Mesothelial cell of epicardium (in vitro differentiated cells): ENCODE measurements at regions not wholly inside any gene's neighbourhood (a gene's known extent, or its start where the extent isn't known, plus 50 kb on each side); places are given as distances from the start of the nearest gene placed in this dataset.
"Not testable (repeated sequence)": the region's sequence is repeated elsewhere in the genome, so short reads cannot be mapped to it uniquely, and the experiment has no call there.

ENCODE experiments used
- DNase-seq, 2 experiments: peaks; one replicate each; pipeline ENCODE4 v3.0.0; 2021; ENCODE audit warnings: low spot score in 2 of 2; ENCODE audit not compliant: unreplicated experiment in 2 of 2
- H3K27ac Mint-ChIP-seq: 2 replicates; pipeline ENCODE4 v1.8.0; 2021; ENCODE audit warnings: mixed read lengths
- H3K27me3 Mint-ChIP-seq: 2 replicates; pipeline ENCODE4 v1.8.0; 2021; ENCODE audit warnings: low read depth, mixed read lengths
- H3K36me3 Mint-ChIP-seq: 2 replicates; pipeline ENCODE4 v1.8.0; 2021; ENCODE audit warnings: mixed read lengths
- H3K4me1 Mint-ChIP-seq: 2 replicates; pipeline ENCODE4 v1.8.0; 2021; ENCODE audit warnings: mixed read lengths
- H3K4me3 Mint-ChIP-seq: 2 replicates; pipeline ENCODE4 v1.8.0; 2021; ENCODE audit warnings: mild to moderate bottlenecking, moderate library complexity, mixed read lengths
- H3K9me3 Mint-ChIP-seq: 2 replicates; pipeline ENCODE4 v1.8.0; 2021; ENCODE audit warnings: mixed read lengths
- TF ChIP-seq, protein P1 (sequence below): fragments of 200-600 bp; sonication (generic); IDR thresholded peaks from one replicate; pipeline ENCODE4 v1.5.0; 2021; ENCODE audit warnings: antibody characterized with exemption; ENCODE audit not compliant: unreplicated experiment

DNA sequence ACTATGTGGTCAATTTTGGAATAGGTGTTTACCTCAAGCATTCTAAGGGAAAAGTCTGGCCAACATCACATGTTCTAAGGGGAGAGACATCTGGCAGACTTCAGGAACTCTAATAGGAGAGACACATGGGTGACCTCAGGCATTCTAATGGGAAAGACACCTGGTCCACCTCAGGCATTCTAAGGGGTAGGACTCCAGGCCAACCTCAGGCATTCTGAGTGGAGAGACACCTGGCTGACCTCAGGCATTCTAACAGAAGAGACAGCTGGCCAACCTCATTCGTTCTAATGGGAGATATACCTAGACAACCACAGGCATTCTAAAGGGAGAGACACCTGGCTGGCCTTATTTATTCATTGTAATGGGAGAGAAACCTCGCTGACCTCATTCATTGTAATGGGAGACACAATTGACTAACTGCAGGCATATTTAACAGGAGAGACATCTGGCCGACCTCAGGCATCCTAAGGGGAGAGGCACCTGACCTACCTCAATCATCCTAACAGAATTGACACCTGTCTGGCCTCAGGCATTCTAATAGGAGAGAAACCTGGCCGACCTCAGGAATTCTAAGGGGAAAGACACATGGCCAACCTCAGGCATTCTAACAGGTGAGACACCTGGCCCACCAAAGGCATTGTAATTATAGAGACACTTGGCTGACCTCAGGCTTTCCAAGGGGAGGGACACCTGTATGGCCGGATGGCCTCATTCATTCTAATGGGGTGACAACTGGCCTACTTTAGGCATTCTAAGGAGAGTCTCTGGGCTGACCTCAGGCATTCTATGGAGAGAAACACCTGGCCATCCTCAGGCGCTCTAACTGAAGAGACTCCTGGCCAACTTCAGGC lies 1346.8 kb downstream of the UQCRFS1 start:
- Mint-ChIP-seq H3K27me3 (no peaks in the 10 kb centered on the region), H3K36me3 (no peaks in the 10 kb centered on the region), H3K27ac (no peak overlapping the region), H3K9me3 (peaks cover 53% of the 10 kb centered on the region), H3K4me1 (no peaks in the 10 kb centered on the region), H3K4me3 (no peak overlapping the region)
- DNase-seq = no peak
- TF ChIP-seq, protein P1, sequence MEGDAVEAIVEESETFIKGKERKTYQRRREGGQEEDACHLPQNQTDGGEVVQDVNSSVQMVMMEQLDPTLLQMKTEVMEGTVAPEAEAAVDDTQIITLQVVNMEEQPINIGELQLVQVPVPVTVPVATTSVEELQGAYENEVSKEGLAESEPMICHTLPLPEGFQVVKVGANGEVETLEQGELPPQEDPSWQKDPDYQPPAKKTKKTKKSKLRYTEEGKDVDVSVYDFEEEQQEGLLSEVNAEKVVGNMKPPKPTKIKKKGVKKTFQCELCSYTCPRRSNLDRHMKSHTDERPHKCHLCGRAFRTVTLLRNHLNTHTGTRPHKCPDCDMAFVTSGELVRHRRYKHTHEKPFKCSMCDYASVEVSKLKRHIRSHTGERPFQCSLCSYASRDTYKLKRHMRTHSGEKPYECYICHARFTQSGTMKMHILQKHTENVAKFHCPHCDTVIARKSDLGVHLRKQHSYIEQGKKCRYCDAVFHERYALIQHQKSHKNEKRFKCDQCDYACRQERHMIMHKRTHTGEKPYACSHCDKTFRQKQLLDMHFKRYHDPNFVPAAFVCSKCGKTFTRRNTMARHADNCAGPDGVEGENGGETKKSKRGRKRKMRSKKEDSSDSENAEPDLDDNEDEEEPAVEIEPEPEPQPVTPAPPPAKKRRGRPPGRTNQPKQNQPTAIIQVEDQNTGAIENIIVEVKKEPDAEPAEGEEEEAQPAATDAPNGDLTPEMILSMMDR = no peak

DNA sequence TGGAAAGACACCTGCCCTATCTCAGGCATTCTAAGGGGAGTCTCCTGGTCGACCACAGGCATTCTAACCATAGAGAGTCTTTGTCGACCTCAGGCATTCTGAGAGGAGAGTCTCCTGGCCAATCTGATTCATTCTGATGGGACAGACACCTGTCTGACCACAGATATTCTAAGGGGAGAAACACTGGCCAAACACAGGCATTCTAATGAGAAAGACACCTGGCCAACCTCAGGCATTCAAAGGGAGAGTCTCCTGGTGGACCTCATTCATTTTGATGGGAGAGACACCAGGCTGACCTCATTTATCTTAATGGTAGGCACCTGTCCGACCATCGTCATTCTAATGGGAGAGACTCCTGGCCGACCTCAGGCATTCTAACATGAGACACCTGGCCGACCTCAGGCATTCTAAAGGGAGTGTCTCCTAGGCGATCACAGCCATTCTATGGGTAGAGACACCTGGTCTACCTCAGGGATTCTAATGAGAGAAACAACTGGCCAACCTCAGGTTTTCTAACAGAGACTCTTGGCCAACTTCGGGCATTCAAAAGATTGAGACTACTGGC lies 1351.5 kb downstream of the UQCRFS1 start:
- no peak for DNase-seq
- Mint-ChIP-seq H3K36me3 (peaks cover 1% of the 10 kb centered on the region), H3K4me3 (no peak overlapping the region), H3K9me3 (peaks cover 76% of the 10 kb centered on the region), H3K27me3 (no peaks in the 10 kb centered on the region), H3K27ac (no peak overlapping the region), H3K4me1 (no peaks in the 10 kb centered on the region)
- TF ChIP-seq, protein P1 = no peak

GRCh38 chr19:27860309-27860934 lies 1352.5 kb downstream of the UQCRFS1 start:
- Mint-ChIP-seq H3K4me3 (no peak overlapping the region), H3K36me3 (peaks cover 1% of the 10 kb centered on the region), H3K9me3 (peaks cover 77% of the 10 kb centered on the region), H3K27me3 (no peaks in the 10 kb centered on the region), H3K27ac (no peak overlapping the region), H3K4me1 (no peaks in the 10 kb centered on the region)
- TF ChIP-seq, protein P1 = no peak
- no peak for DNase-seq

DNA sequence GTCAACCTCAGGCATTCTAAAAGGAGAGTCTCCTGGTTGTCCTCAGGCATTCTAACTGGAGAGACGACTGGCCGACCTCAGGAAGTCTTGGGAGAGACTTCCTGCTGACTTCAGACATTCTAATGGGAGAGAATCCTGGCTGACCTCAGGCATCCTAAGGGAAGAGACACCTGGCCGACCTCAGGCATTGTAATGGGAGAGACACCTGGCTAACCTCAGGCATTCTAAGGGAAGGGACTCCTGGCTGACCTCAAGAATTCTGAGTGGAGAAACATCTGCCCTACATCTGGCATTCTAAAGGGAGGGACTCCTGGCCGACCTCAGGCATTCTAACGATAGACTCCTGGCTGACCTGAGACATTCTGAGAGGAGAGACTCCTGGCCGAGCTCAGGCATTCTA lies 1353.3 kb downstream of the UQCRFS1 start:
- peaks cover 1% of the 10 kb centered on the region for H3K36me3 Mint-ChIP-seq

GRCh38 chr19:27858981-27859581 lies 1353.9 kb downstream of the UQCRFS1 start:
- no peak overlapping the region for H3K27ac Mint-ChIP-seq
- H3K27me3 Mint-ChIP-seq = no peaks in the 10 kb centered on the region
- H3K4me1 Mint-ChIP-seq = no peaks in the 10 kb centered on the region
- no peak overlapping the region for H3K4me3 Mint-ChIP-seq
- no peak for DNase-seq
- H3K9me3 Mint-ChIP-seq = peaks cover 82% of the 10 kb centered on the region
- TF ChIP-seq, protein P1 = no peak
- peaks cover 1% of the 10 kb centered on the region for H3K36me3 Mint-ChIP-seq

More for the DNA sequence above, 1353.3 kb downstream of the UQCRFS1 start:
- Mint-ChIP-seq H3K27me3 (no peaks in the 10 kb centered on the region), H3K4me3 (no peak overlapping the region), H3K27ac (no peak overlapping the region), H3K9me3 (peaks cover 78% of the 10 kb centered on the region), H3K4me1 (no peaks in the 10 kb centered on the region)
- DNase-seq = no peak
- TF ChIP-seq, protein P1 = no peak

- H3K4me1 Mint-ChIP-seq, DNase-seq, H3K4me3 Mint-ChIP-seq, H3K27ac Mint-ChIP-seq, H3K27me3 Mint-ChIP-seq, H3K36me3 Mint-ChIP-seq: not testable (repeated sequence)
- H3K9me3 Mint-ChIP-seq = peaks cover 72% of the 10 kb centered on the region
Observed at GRCh38 chr19:27852931-27853330, 1360.0 kb downstream of the UQCRFS1 start.
